HCT116 (cell line): ENCODE measurements at regions not wholly inside any gene's neighbourhood (a gene's known extent, or its start where the extent isn't known, plus 50 kb on each side); places are given as distances from the start of the nearest gene placed in this dataset.

Source experiments
- ATAC-seq: fragments of 200-7000 bp; cut with Tn5 transposase; 2 replicates; pipeline ENCODE4 v1.9.1; 2020; ENCODE audit warnings: mild to moderate bottlenecking, moderate library complexity
- BruUV-seq: library from RNA; stranded (reverse); fragments of 400-500 nt; replicated peaks from 2 replicates; lab custom pipeline; 2021; lab: Mats Ljungman, UMichigan
- CTCF ChIA-PET: fragments of 300-600 bp; sonication (Branson Sonifier 250); formaldehyde crosslinking; loops from one replicate; lab custom pipeline; 2021; ENCODE audit warnings: antibody characterized with exemption; lab: Charles Lee
- POLR2A ChIA-PET: fragments of 300-600, 350-600 bp; sonication (Branson Sonifier 250); formaldehyde crosslinking; loops from one replicate; lab custom pipeline; 2021; ENCODE audit warnings: antibody characterized with exemption; lab: Charles Lee
- RAD21 ChIA-PET, 2 experiments: fragments of 300-600 bp; sonication (Branson Sonifier 250); formaldehyde crosslinking; loops; one replicate each; lab custom pipeline; 2023; ENCODE audit warnings: low total read pairs in 2 of 2; ENCODE audit not compliant: uncharacterized antibody in 2 of 2, unreplicated experiment in 2 of 2, low non-redundant PET in 1 of 2; lab: Charles Lee
- DNase-seq: peaks from one replicate; pipeline ENCODE4 v3.0.0-alpha.2; 2010; ENCODE audit warnings: low read depth, low spot score
- H2AFZ ChIP-seq: fragments of 200-600 bp; shearing (Covaris generic), sonication (generic); 2 replicates; pipeline ENCODE4 v1.6.1; 2017; ENCODE audit warnings: low read depth, mixed run types, mixed read lengths, antibody characterized with exemption, low read length; ENCODE audit not compliant: poor library complexity, severe bottlenecking
- H3K27ac ChIP-seq: 2 replicates; pipeline ENCODE4 v1.5.1; 2012; ENCODE audit warnings: low read depth, low read length
- H3K27me3 ChIP-seq: fragments of 200-600 bp; sonication (generic); 2 replicates; pipeline ENCODE4 v1.6.1; 2016; ENCODE audit warnings: mixed run types, low read length, mixed read lengths; ENCODE audit not compliant: insufficient read depth
- H3K36me3 ChIP-seq, 2 experiments: fragments of 200-500 bp in 1 of 2; fragments of 200-600 bp in 1 of 2; sonication (Bioruptor generic) in 1 of 2; sonication (generic) in 1 of 2; 2 replicates each; pipeline versions ENCODE4 v1.5.1 to v1.6.1; 2014 to 2016; ENCODE audit warnings: low read length in 2 of 2, inconsistent platforms in 1 of 2, mixed read lengths in 1 of 2, mixed run types in 1 of 2; ENCODE audit not compliant: insufficient read depth in 2 of 2, control insufficient read depth in 1 of 2
- H3K4me1 ChIP-seq, 2 experiments: fragments of 200-600 bp in 1 of 2; sonication (generic) in 1 of 2; 2 replicates each; pipeline versions ENCODE4 v1.5.1 to v1.6.1; 2012 to 2017; ENCODE audit warnings: low read length in 2 of 2, inconsistent platforms in 1 of 2, mild to moderate bottlenecking in 1 of 2, mixed read lengths in 1 of 2, mixed run types in 1 of 2, moderate library complexity in 1 of 2; ENCODE audit not compliant: insufficient read depth in 2 of 2, control insufficient read depth in 1 of 2
- H3K4me2 ChIP-seq: fragments of 200-600 bp; sonication (generic); 2 replicates; pipeline ENCODE4 v1.6.1; 2017; ENCODE audit warnings: mixed run types, low read length, mixed read lengths
- H3K4me3 ChIP-seq, 2 experiments: fragments of 200-600 bp in 1 of 2; sonication (generic) in 1 of 2; replicated peaks in 1 of 2; 2 replicates each; pipeline ENCODE4 v1.5.1; 2011 to 2016; ENCODE audit warnings: low read length in 2 of 2, control low read depth in 1 of 2, low read depth in 1 of 2, mild to moderate bottlenecking in 1 of 2, mixed read lengths in 1 of 2, mixed run types in 1 of 2
- H3K79me2 ChIP-seq: fragments of 200-600 bp; sonication (generic); 2 replicates; pipeline ENCODE4 v1.6.1; 2017; ENCODE audit warnings: mild to moderate bottlenecking, mixed run types, low read length, moderate library complexity, mixed read lengths; ENCODE audit not compliant: insufficient read depth
- H3K9ac ChIP-seq: fragments of 200-600 bp; sonication (generic); 2 replicates; pipeline ENCODE4 v1.6.1; 2016; ENCODE audit warnings: low read length, mixed read lengths
- H3K9me2 ChIP-seq: fragments of 200-600 bp; sonication (generic), shearing (Covaris generic); 2 replicates; pipeline ENCODE4 v1.6.1; 2017; ENCODE audit warnings: mixed run types, mild to moderate bottlenecking, moderate library complexity; ENCODE audit not compliant: insufficient read depth
- H3K9me3 ChIP-seq, 2 experiments: fragments of 200-500 bp in 1 of 2; fragments of 200-600 bp in 1 of 2; sonication (Bioruptor generic) in 1 of 2; sonication (generic) in 1 of 2; 2 replicates each; pipeline ENCODE4 v1.6.1; 2014 to 2017; ENCODE audit warnings: low read length in 2 of 2, mixed read lengths in 2 of 2, inconsistent platforms in 1 of 2, low read depth in 1 of 2, mild to moderate bottlenecking in 1 of 2, mixed run types in 1 of 2, moderate library complexity in 1 of 2; ENCODE audit not compliant: control insufficient read depth in 1 of 2, insufficient read depth in 1 of 2
- H4K20me1 ChIP-seq: fragments of 200-600 bp; sonication (generic), shearing (Covaris generic); 2 replicates; pipeline ENCODE4 v1.6.1; 2017; ENCODE audit warnings: mixed run types, mild to moderate bottlenecking, moderate library complexity; ENCODE audit not compliant: insufficient read depth
- ATF3 ChIP-seq: IDR thresholded peaks from 2 replicates; pipeline ENCODE4 v1.6.1; 2012
- CEBPB ChIP-seq: IDR thresholded peaks from 2 replicates; pipeline ENCODE4 v1.6.1; 2012; ENCODE audit warnings: low read depth
- EGR1 ChIP-seq: IDR thresholded peaks from 2 replicates; pipeline ENCODE4 v1.6.1; 2012; ENCODE audit warnings: low read depth
- FOSL1 ChIP-seq: IDR thresholded peaks from 2 replicates; pipeline ENCODE4 v1.6.1; 2012; ENCODE audit warnings: low read depth
- MAX ChIP-seq: IDR thresholded peaks from 2 replicates; pipeline ENCODE4 v1.6.1; 2012
- POLR2A ChIP-seq: IDR thresholded peaks from 2 replicates; pipeline ENCODE4 v1.7.0; 2011; ENCODE audit warnings: borderline replicate concordance; ENCODE audit not compliant: insufficient read depth, insufficient read length; ENCODE audit errors: extremely low read depth
- TCF7L2 ChIP-seq: IDR thresholded peaks from 2 replicates; pipeline ENCODE4 v1.7.0; 2011; ENCODE audit warnings: borderline replicate concordance, inconsistent platforms; ENCODE audit not compliant: insufficient read depth, insufficient read length; ENCODE audit errors: extremely low read depth
- intact Hi-C: fragments of 100-400 bp; cut with micrococcal nuclease; formaldehyde crosslinking; loops from 2 replicates; pipeline ENCODE4 v1.10.0; 2022

GRCh38 chr4:131366714-131367113, 1782.4 kb upstream of the PCDH10 start:
- no peaks in the 10 kb centered on the region for H3K36me3 ChIP-seq
- DNase-seq (no peak), ATAC-seq (no peak)
- ChIA-PET POLR2A (no interaction called here), CTCF (no interaction called here), RAD21 (no interaction called here)
- no peak overlapping the region for H2AFZ ChIP-seq
- no peaks in the 10 kb centered on the region for H3K9me3 ChIP-seq
- TF ChIP-seq POLR2A (no peak), TCF7L2 (no peak), MAX (no peak), EGR1 (no peak), ATF3 (no peak), CEBPB (no peak), FOSL1 (no peak)
- H3K9ac ChIP-seq = no peak overlapping the region
- BruUV-seq = no TSS peak
- no peaks in the 10 kb centered on the region for H3K27me3 ChIP-seq
- H3K4me2 ChIP-seq = no peak overlapping the region
- H3K4me1 ChIP-seq = no peaks in the 10 kb centered on the region
- no peaks in the 10 kb centered on the region for H3K9me2 ChIP-seq
- H3K79me2 ChIP-seq = no peaks in the 10 kb centered on the region
- H3K4me3 ChIP-seq = no peak overlapping the region
- H4K20me1 ChIP-seq = no peaks in the 10 kb centered on the region
- H3K27ac ChIP-seq = no peak overlapping the region
- intact Hi-C loops = no loop called here

- ChIA-PET CTCF (no interaction called here), RAD21 (no interaction called here), POLR2A (no interaction called here)
- H3K27me3 ChIP-seq = no peaks in the 10 kb centered on the region
- H4K20me1 ChIP-seq = no peaks in the 10 kb centered on the region
- H3K4me3 ChIP-seq = no peak overlapping the region
- no peaks in the 10 kb centered on the region for H3K79me2 ChIP-seq
- ATAC-seq (no peak), DNase-seq (no peak)
- H3K4me2 ChIP-seq = no peak overlapping the region
- no peaks in the 10 kb centered on the region for H3K9me2 ChIP-seq
- intact Hi-C loops = no loop called here
- no peaks in the 10 kb centered on the region for H3K4me1 ChIP-seq
- no peak overlapping the region for H3K9ac ChIP-seq
- no peaks in the 10 kb centered on the region for H3K36me3 ChIP-seq
- BruUV-seq = no TSS peak
- TF ChIP-seq POLR2A = no peak
- no peak overlapping the region for H3K27ac ChIP-seq
- no peak overlapping the region for H2AFZ ChIP-seq
- no peaks in the 10 kb centered on the region for H3K9me3 ChIP-seq
Observed at GRCh38 chr4:131367441-131367840, 1781.7 kb upstream of the PCDH10 start.
